ENCODE measurements at regions not wholly inside any gene's neighbourhood (a gene's known extent, or its start where the extent isn't known, plus 50 kb on each side); places are given as distances from the start of the nearest gene placed in this dataset.

- TF ChIP-seq CTCF (IDR thresholded peaks at IDR 0.05) (no peak), POLR2A (IDR thresholded peaks at IDR 0.05) (no peak)
Measured at GRCh38 chr7:145481985-145482384, 634.6 kb upstream of the CNTNAP2 start.
